HEK293 (cell line): ENCODE measurements at regions not wholly inside any gene's neighbourhood (a gene's known extent, or its start where the extent isn't known, plus 50 kb on each side); places are given as distances from the start of the nearest gene placed in this dataset.
"Not testable (repeated sequence)": the region's sequence is repeated elsewhere in the genome, so short reads cannot be mapped to it uniquely, and the experiment has no call there.

Experiments used
- CTCF ChIA-PET: fragments of 350-600 bp; formaldehyde crosslinking; extraction: SDS; loops from one replicate; lab custom pipeline; 2021; ENCODE audit warnings: antibody characterized with exemption; lab: Yijun Ruan, JAX
- POLR2A ChIA-PET: fragments of 300-600 bp; formaldehyde crosslinking; extraction: SDS; loops from one replicate; lab custom pipeline; 2020; ENCODE audit warnings: antibody characterized with exemption, inconsistent platforms; lab: Yijun Ruan, JAX
- H3K27ac ChIP-seq: fragments of 200-500 bp; sonication (Bioruptor generic); 2 replicates; pipeline ENCODE4 v1.5.1; 2014; ENCODE audit warnings: low read depth, low read length, control low read depth, inconsistent platforms; ENCODE audit errors: extremely low read depth
- H3K36me3 ChIP-seq, 2 experiments: fragments of 200-500 bp in 1 of 2; sonication (Bioruptor generic) in 1 of 2; 1 replicate in 1 of 2; 2 replicates in 1 of 2; pipeline ENCODE4 v1.5.1; 2014 to 2017; ENCODE audit warnings: inconsistent platforms in 2 of 2, low read length in 2 of 2; ENCODE audit not compliant: control insufficient read depth in 2 of 2, insufficient read depth in 1 of 2
- H3K4me1 ChIP-seq: fragments of 200-500 bp; sonication (Bioruptor generic); 2 replicates; pipeline ENCODE4 v1.5.1; 2014; ENCODE audit warnings: mild to moderate bottlenecking, low read length, inconsistent platforms; ENCODE audit not compliant: control insufficient read depth, insufficient read depth
- H3K4me3 ChIP-seq: 2 replicates; pipeline ENCODE4 v1.5.1; 2011; ENCODE audit warnings: low read depth, mild to moderate bottlenecking, control low read depth, low read length, moderate library complexity
- H3K9me3 ChIP-seq: fragments of 200-500 bp; sonication (Bioruptor generic); 2 replicates; pipeline ENCODE4 v1.5.1; 2014; ENCODE audit warnings: low read depth, low read length, inconsistent platforms; ENCODE audit not compliant: control insufficient read depth, insufficient read depth
- BCL11B ChIP-seq: fragments of 450-650 bp; formaldehyde crosslinking; IDR thresholded peaks from 2 replicates; pipeline ENCODE4 v1.5.1; 2016; ENCODE audit warnings: low read depth, missing biosample characterization, missing genetic modification characterization
- GLI4 ChIP-seq: fragments of 450-650 bp; formaldehyde crosslinking; IDR thresholded peaks from 2 replicates; pipeline ENCODE4 v1.5.1; 2016; ENCODE audit warnings: missing biosample characterization, missing genetic modification characterization
- HOXC10 ChIP-seq: sonication (generic); formaldehyde crosslinking; IDR thresholded peaks from 2 replicates; pipeline ENCODE4 v1.8.1; 2023; ENCODE audit warnings: mild to moderate bottlenecking, missing genetic modification reagents
- ZBTB20 ChIP-seq: fragments of 450-650 bp; formaldehyde crosslinking; IDR thresholded peaks from 2 replicates; pipeline ENCODE4 v1.5.1; 2016; ENCODE audit warnings: missing biosample characterization, missing genetic modification characterization
- ZBTB6 ChIP-seq: fragments of 450-650 bp; formaldehyde crosslinking; IDR thresholded peaks from 2 replicates; pipeline ENCODE4 v1.5.1; 2017; ENCODE audit warnings: missing biosample characterization, missing genetic modification characterization
- ZNF223 ChIP-seq: fragments of 450-650 bp; formaldehyde crosslinking; IDR thresholded peaks from 2 replicates; pipeline ENCODE4 v1.5.1; 2016; ENCODE audit warnings: missing biosample characterization, missing genetic modification characterization
- ZNF292 ChIP-seq: fragments of 450-650 bp; formaldehyde crosslinking; IDR thresholded peaks from 2 replicates; pipeline ENCODE4 v1.5.1; 2016; ENCODE audit warnings: low read depth, missing biosample characterization, missing genetic modification characterization, borderline replicate concordance
- ZNF473 ChIP-seq: fragments of 450-650 bp; formaldehyde crosslinking; IDR thresholded peaks from 2 replicates; pipeline ENCODE4 v1.5.1; 2017; ENCODE audit warnings: missing biosample characterization, missing genetic modification characterization
- ZNF544 ChIP-seq: fragments of 450-650 bp; formaldehyde crosslinking; IDR thresholded peaks from 2 replicates; pipeline ENCODE4 v1.5.0; 2017; ENCODE audit warnings: missing biosample characterization, missing genetic modification characterization
- ZNF561 ChIP-seq: fragments of 450-650 bp; IDR thresholded peaks from 2 replicates; pipeline ENCODE4 v1.5.1; 2018; ENCODE audit warnings: missing biosample characterization, missing genetic modification characterization, borderline replicate concordance
- ZNF585B ChIP-seq: fragments of 450-650 bp; formaldehyde crosslinking; IDR thresholded peaks from 2 replicates; pipeline ENCODE4 v1.5.1; 2016; ENCODE audit warnings: missing biosample characterization, missing genetic modification characterization
- ZNF624 ChIP-seq: fragments of 450-650 bp; formaldehyde crosslinking; IDR thresholded peaks from 2 replicates; pipeline ENCODE4 v1.5.1; 2017; ENCODE audit warnings: missing biosample characterization, missing genetic modification characterization
- ZNF830 ChIP-seq: fragments of 450-650 bp; IDR thresholded peaks from 2 replicates; pipeline ENCODE4 v1.5.0; 2018; ENCODE audit warnings: missing biosample characterization, missing genetic modification characterization, low read depth, mild to moderate bottlenecking, moderate library complexity
- TF ChIP-seq, protein P1 (sequence below): fragments of 450-650 bp; formaldehyde crosslinking; IDR thresholded peaks from 2 replicates; pipeline ENCODE4 v1.5.1; 2016; ENCODE audit warnings: missing biosample characterization, missing genetic modification characterization, borderline replicate concordance

DNA sequence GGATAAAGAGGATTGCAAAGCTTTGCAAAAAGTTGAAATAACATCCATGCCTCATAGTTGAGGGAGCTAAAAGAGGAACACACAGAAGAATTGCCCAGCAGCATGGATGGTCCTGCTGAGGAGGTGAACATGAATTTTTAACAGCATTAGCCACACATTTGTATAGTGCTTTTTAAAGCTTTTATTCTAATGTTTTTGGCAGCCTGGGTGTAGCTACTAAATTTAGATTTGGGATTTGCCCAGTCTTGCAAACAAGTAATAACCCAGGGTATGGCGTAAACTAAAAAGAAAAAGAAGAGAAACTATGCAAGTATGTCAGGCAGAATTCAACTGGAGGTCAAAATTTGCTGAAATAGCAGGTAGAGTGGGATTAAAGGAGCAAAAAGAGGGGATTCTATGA, 75.1 kb upstream of the PTPRK start:
- H3K36me3 ChIP-seq = no peaks in the 10 kb centered on the region
- peaks cover 8% of the 10 kb centered on the region for H3K4me1 ChIP-seq
- no peak overlapping the region for H3K27ac ChIP-seq
- TF ChIP-seq ZNF473 (tag by site-specific recombination) (no peak), HOXC10 (CRISPR knock-in tag) (no peak), ZNF585B (no peak), ZBTB20 (tag by site-specific recombination) (no peak), ZNF544 (tag by site-specific recombination) (no peak)
- TF ChIP-seq, protein P1, sequence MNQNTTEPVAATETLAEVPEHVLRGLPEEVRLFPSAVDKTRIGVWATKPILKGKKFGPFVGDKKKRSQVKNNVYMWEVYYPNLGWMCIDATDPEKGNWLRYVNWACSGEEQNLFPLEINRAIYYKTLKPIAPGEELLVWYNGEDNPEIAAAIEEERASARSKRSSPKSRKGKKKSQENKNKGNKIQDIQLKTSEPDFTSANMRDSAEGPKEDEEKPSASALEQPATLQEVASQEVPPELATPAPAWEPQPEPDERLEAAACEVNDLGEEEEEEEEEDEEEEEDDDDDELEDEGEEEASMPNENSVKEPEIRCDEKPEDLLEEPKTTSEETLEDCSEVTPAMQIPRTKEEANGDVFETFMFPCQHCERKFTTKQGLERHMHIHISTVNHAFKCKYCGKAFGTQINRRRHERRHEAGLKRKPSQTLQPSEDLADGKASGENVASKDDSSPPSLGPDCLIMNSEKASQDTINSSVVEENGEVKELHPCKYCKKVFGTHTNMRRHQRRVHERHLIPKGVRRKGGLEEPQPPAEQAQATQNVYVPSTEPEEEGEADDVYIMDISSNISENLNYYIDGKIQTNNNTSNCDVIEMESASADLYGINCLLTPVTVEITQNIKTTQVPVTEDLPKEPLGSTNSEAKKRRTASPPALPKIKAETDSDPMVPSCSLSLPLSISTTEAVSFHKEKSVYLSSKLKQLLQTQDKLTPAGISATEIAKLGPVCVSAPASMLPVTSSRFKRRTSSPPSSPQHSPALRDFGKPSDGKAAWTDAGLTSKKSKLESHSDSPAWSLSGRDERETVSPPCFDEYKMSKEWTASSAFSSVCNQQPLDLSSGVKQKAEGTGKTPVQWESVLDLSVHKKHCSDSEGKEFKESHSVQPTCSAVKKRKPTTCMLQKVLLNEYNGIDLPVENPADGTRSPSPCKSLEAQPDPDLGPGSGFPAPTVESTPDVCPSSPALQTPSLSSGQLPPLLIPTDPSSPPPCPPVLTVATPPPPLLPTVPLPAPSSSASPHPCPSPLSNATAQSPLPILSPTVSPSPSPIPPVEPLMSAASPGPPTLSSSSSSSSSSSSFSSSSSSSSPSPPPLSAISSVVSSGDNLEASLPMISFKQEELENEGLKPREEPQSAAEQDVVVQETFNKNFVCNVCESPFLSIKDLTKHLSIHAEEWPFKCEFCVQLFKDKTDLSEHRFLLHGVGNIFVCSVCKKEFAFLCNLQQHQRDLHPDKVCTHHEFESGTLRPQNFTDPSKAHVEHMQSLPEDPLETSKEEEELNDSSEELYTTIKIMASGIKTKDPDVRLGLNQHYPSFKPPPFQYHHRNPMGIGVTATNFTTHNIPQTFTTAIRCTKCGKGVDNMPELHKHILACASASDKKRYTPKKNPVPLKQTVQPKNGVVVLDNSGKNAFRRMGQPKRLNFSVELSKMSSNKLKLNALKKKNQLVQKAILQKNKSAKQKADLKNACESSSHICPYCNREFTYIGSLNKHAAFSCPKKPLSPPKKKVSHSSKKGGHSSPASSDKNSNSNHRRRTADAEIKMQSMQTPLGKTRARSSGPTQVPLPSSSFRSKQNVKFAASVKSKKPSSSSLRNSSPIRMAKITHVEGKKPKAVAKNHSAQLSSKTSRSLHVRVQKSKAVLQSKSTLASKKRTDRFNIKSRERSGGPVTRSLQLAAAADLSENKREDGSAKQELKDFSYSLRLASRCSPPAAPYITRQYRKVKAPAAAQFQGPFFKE (tag by site-specific recombination) = no peak
- no peak overlapping the region for H3K4me3 ChIP-seq
- CTCF ChIA-PET = interaction anchor here (0.9 kb wide), 1 partner anchor 30 kb away, joined by 3 read pairs; no protein-coding TSS in a partner anchor
- H3K9me3 ChIP-seq = no peaks in the 10 kb centered on the region
- POLR2A ChIA-PET = no interaction called here

- POLR2A ChIA-PET = no interaction called here
Observed at GRCh38 chr6:128586095-128586494, 65.7 kb upstream of the PTPRK start.

DNA sequence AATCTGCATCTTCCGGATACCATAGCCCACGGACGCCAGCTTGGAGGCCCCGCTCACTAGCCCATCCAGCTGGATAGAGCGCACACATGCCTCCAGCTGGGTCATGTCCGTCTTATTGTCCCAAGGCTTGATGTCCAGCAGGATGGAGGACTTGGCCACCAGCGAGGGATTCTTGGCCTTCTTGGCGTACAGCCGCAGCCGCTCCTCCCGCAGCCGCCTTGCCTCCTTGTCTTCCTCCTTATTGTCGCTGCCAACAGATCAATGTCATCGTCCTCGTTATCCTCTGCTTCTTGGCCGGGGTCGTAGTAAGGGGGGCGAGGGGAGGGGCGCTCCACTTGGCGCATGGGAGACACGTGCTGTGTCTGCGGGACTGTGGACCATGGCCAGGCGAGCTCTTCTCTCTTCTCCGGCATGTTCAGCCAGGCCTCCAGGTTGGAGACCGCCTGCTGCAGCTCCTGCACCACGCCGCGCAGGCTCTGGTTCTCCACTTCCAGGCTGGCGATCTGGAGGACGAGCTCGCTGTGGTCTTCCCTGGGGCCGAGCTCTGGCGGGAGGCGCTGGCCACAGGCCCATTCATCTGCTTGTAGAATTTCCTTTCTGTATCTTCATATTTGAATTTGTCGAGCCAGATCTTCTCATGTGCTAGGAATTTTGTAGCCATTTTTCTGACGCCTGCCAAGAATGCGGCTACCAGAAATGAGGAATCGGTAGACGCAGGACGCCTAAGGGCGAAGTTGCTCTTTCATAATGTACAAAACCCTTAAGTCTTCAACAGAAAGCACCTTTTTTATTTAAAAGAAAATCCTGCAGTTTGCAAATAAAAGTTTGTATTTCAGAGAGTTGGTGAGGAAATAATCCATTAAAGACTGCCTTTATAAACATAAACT, 60.1 kb upstream of the PTPRK start:
- ChIA-PET CTCF (no interaction called here), POLR2A (no interaction called here)

More at GRCh38 chr6:128586095-128586494, 65.7 kb upstream of the PTPRK start:
- TF ChIP-seq ZNF624 (tag by site-specific recombination) (no peak), ZNF561 (tag by site-specific recombination) (no peak), ZNF292 (tag by site-specific recombination) (no peak)
- TF ChIP-seq, all 188 proteins: peak for 0
- Histone ChIP-seq H3K27ac (no peak overlapping the region), H3K9me3 (no peaks in the 10 kb centered on the region), H3K36me3 (no peaks in the 10 kb centered on the region), H3K4me3 (no peak overlapping the region), H3K4me1 (no peaks in the 10 kb centered on the region)
- CTCF ChIA-PET = no interaction called here

DNA sequence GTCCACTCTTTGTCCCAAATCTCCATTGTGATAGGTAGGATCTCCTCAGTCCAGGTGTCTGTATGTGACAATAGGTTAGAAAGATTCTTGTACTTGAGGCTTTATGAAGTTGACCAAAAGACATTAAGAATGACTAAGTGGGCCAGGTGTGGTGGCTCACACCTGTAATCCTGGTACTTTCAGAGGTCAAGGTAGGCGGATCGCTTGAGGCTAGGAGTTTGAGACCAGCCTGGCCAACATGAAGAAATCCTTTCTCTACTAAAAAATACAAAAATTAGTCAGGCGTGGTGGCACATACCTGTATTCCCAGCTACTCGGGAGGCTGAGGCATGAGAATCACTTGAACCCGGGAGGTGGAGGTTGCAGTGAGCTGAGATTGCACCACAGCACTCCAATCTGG, 54.9 kb upstream of the PTPRK start:
- H3K9me3 ChIP-seq, H3K4me3 ChIP-seq, CTCF ChIA-PET, H3K4me1 ChIP-seq, H3K27ac ChIP-seq, POLR2A ChIA-PET, H3K36me3 ChIP-seq: not testable (repeated sequence)

More for the DNA sequence above, 60.1 kb upstream of the PTPRK start:
- H3K27ac ChIP-seq = no peak overlapping the region
- TF ChIP-seq ZNF223 (tag by site-specific recombination) (no peak), BCL11B (no peak), ZBTB6 (tag by site-specific recombination) (no peak), ZNF830 (no peak), GLI4 (tag by site-specific recombination) (no peak)
- TF ChIP-seq, all 188 proteins: peak for 0
- no peaks in the 10 kb centered on the region for H3K36me3 ChIP-seq
- H3K4me3 ChIP-seq = no peak overlapping the region
- no peaks in the 10 kb centered on the region for H3K9me3 ChIP-seq
- no peaks in the 10 kb centered on the region for H3K4me1 ChIP-seq
